Heart left ventricle (tissue), 16 donors: ENCODE measurements at regions not wholly inside any gene's neighbourhood (a gene's known extent, or its start where the extent isn't known, plus 50 kb on each side); places are given as distances from the start of the nearest gene placed in this dataset.

ENCODE experiments used
- ATAC-seq, 4 donors: fragments of 200-7000 bp; cut with Tn5 transposase; one replicate each; pipeline ENCODE4 v1.9.1; 2020 to 2022; ENCODE audit warnings: moderate library complexity in 4 of 4, mild to moderate bottlenecking in 3 of 4, moderate number of reproducible peaks in 1 of 4
- DNase-seq, 5 donors: peaks; one replicate each; pipeline ENCODE4 v3.0.0-alpha.2; 2020
- H3K27ac ChIP-seq, 12 donors: fragments of 200-600 bp; sonication (generic) in 4 of 12; one replicate each; pipeline versions ENCODE4 v1.5.0 to v1.8.0; 2016 to 2022; ENCODE audit warnings: mild to moderate bottlenecking in 2 of 12
- H3K27me3 ChIP-seq, 9 donors: fragments of 200-600 bp; sonication (generic) in 2 of 9; one replicate each; pipeline versions ENCODE4 v1.5.1 to v1.8.0; 2016 to 2022; ENCODE audit warnings: mild to moderate bottlenecking in 3 of 9
- H3K36me3 ChIP-seq, 9 donors: fragments of 200-600 bp; sonication (generic) in 2 of 9; one replicate each; pipeline versions ENCODE4 v1.5.0 to v1.8.0; 2018 to 2022; ENCODE audit warnings: mild to moderate bottlenecking in 2 of 9
- H3K4me1 ChIP-seq, 12 donors: fragments of 200-600 bp; sonication (generic) in 4 of 12; one replicate each; pipeline versions ENCODE4 v1.5.0 to v1.8.0; 2016 to 2022; ENCODE audit warnings: mild to moderate bottlenecking in 3 of 12
- H3K4me3 ChIP-seq, 12 donors: fragments of 200-600 bp; sonication (generic) in 4 of 12; one replicate each; pipeline versions ENCODE4 v1.5.0 to v1.8.0; 2017 to 2022; ENCODE audit warnings: mild to moderate bottlenecking in 9 of 12, moderate library complexity in 4 of 12
- H3K9me3 ChIP-seq, 12 donors: fragments of 200-600 bp; sonication (generic) in 4 of 12; one replicate each; pipeline versions ENCODE4 v1.5.0 to v1.8.0; 2016 to 2022; ENCODE audit warnings: mild to moderate bottlenecking in 1 of 12
- POLR2A ChIP-seq, 2 donors: fragments of 450-650 bp; IDR thresholded peaks; one replicate each; pipeline ENCODE4 v1.6.1; 2017; ENCODE audit warnings: antibody characterized with exemption in 2 of 2, mild to moderate bottlenecking in 2 of 2, moderate library complexity in 2 of 2
- WGBS, 4 donors: extraction: QIAGEN DNeasy Blood & Tissue Kit in 2 of 4; methylation state at CpG; one replicate each; pipeline versions ENCODE4 v1.1.5 to v1.1.7; 2013 to 2018; 5-methylcytosine and 5-hydroxymethylcytosine counted together
- intact Hi-C, 10 donors: fragments of 100-400 bp; cut with DNase I; formaldehyde crosslinking; loops; one replicate each; pipeline versions ENCODE4 v1.11.1 to v1.14.2; 2022
- TF ChIP-seq, protein P1 (sequence below), 12 donors: fragments of 200-600 bp; sonication (generic) in 4 of 12; IDR thresholded peaks; one replicate each; pipeline versions ENCODE4 v1.5.0 to v1.8.0; 2018 to 2022; ENCODE audit warnings: antibody characterized with exemption in 12 of 12, mild to moderate bottlenecking in 5 of 12
- donor health status: ischemic (EF 13 %, LVEDD 7.1; RV severe dilation, severe dysfunction).
- donor health status: healthy with polysubstance abuse.
- donor health status: DM: no; HTN: yes; CAD: no.
- donor health status: DM: no; HTN: no; CAD: no.
- donor health status: ischemic (EF 25% LVEDD 6.9; RV normal size, moderate dysfunction).
- donor health status: ischemic (EF 25% LVEDD 5.7; RV mildly dilated, moderate dysfunction).
- donor health status: healthy.
- donor health status: DM: yes; HTN: yes; CAD: no.
- donor health status: ischemic (EF 35%, LVEDD 5.7; RV mildly dilated, moderate dysfunction).
- donor health status: nonischemic (EF 11% LVEDD 7.7; RV severe dilation, severe dysfunction).
- donor health status: DM: yes; HTN: yes; CAD: no.
- donor health status: PGD.
- donor health status: ischemic (EF 29% LVEDD 5.4; RV normal size, mild dysfunction).
- donor health status: nonischemic (EF 23%, LVEDD 6.1; RV moderate dilation, normal function).

DNA sequence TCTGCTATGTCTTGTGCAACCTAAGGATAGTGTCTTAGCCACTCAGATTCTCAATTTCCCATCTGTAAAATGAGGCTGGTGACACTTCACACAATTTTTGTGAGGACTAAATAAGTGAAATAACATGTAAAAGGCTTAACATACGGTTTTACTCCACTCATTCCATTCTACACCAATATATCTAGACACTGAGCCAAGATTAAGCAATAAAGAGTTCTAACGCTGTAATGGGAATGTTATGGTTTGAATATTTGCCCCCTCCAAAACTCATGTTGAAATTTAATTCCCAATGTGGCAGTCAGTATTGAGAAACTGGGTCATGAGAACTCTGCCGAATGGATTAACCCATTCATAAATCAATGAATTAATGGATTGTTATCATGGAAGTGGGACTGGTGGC is 301.0 kb downstream of the HACE1 start:
- intact Hi-C loops: no loop called here
- H3K36me3 ChIP-seq: no peaks in the 10 kb centered on the region
- H3K4me1 ChIP-seq: no peaks in the 10 kb centered on the region
- no peaks in the 10 kb centered on the region for H3K27me3 ChIP-seq
- no peak for ATAC-seq
- H3K9me3 ChIP-seq: no peaks in the 10 kb centered on the region
- H3K4me3 ChIP-seq: no peak overlapping the region
- H3K27ac ChIP-seq: no peak overlapping the region
- no peak for DNase-seq
- TF ChIP-seq, protein P1, sequence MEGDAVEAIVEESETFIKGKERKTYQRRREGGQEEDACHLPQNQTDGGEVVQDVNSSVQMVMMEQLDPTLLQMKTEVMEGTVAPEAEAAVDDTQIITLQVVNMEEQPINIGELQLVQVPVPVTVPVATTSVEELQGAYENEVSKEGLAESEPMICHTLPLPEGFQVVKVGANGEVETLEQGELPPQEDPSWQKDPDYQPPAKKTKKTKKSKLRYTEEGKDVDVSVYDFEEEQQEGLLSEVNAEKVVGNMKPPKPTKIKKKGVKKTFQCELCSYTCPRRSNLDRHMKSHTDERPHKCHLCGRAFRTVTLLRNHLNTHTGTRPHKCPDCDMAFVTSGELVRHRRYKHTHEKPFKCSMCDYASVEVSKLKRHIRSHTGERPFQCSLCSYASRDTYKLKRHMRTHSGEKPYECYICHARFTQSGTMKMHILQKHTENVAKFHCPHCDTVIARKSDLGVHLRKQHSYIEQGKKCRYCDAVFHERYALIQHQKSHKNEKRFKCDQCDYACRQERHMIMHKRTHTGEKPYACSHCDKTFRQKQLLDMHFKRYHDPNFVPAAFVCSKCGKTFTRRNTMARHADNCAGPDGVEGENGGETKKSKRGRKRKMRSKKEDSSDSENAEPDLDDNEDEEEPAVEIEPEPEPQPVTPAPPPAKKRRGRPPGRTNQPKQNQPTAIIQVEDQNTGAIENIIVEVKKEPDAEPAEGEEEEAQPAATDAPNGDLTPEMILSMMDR (IDR thresholded peaks at IDR 0.05): no peak
- TF ChIP-seq POLR2A (IDR thresholded peaks at IDR 0.05): no peak
- 72 to 80% (median 77%) methylated on average over 3 of the region's 3 CpGs for WGBS, 4 donors

DNA sequence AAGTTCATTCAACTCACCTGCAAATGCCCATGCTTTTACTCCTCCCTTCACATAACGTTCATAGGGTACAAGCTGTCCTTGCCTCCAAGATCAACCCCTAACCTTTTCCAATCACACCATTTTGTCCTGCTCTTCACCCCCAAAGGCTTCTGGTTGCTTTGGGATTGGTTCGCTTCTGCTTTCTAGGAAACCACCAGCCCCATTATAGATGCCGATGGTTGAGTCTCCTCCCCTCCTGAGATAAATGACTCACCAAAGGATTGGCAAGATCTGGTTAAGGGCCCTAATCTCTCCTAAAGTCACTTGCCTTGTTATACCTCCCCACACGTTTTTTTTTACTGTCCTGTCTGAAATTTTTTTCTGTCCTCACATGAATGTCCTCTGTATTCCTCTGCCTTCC is 311.4 kb downstream of the HACE1 start:
- no peak for ATAC-seq
- H3K27me3 ChIP-seq: no peaks in the 10 kb centered on the region
- 60 to 73% (median 70%) methylated on average over 4 of the region's 4 CpGs for WGBS, 4 donors
- DNase-seq: no peak
- H3K36me3 ChIP-seq: no peaks in the 10 kb centered on the region
- H3K4me3 ChIP-seq: no peak overlapping the region
- no peaks in the 10 kb centered on the region for H3K4me1 ChIP-seq
- H3K27ac ChIP-seq: no peak overlapping the region
- no peaks in the 10 kb centered on the region for H3K9me3 ChIP-seq
- no peak for TF ChIP-seq POLR2A (IDR thresholded peaks at IDR 0.05)
- TF ChIP-seq, protein P1 (IDR thresholded peaks at IDR 0.05): no peak
- intact Hi-C loops: no loop called here

DNA sequence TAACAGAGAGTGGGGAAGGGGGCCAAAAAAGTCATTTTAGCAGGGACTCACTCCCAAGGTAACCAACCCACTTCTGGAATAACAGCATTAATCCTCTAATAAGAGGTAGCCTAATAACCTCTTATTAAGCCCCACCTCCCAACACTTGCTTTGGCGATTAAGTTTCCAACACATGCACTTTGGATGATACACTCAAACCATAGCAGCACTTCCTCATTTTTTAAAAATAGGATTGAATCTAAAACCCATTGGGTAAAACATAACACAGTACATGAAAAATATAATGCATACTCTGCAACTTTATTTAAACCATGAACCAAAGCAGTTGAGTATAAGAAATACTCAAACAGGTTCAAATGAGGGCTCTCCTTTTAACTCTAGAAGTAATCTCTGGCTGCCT is 318.3 kb downstream of the HACE1 start:
- no peak for TF ChIP-seq POLR2A (IDR thresholded peaks at IDR 0.05)
- TF ChIP-seq, protein P1 (IDR thresholded peaks at IDR 0.05): no peak
- WGBS, 4 donors: 83 to 97% (median 90%) methylated on average over 1 of the region's 1 CpG
- DNase-seq (no peak), ATAC-seq (no peak)
- H3K9me3 ChIP-seq: no peaks in the 10 kb centered on the region
- H3K27ac ChIP-seq: no peak overlapping the region
- H3K4me3 ChIP-seq: no peak overlapping the region
- H3K27me3 ChIP-seq: no peaks in the 10 kb centered on the region
- intact Hi-C loops: no loop called here
- no peaks in the 10 kb centered on the region for H3K4me1 ChIP-seq
- no peaks in the 10 kb centered on the region for H3K36me3 ChIP-seq

DNA sequence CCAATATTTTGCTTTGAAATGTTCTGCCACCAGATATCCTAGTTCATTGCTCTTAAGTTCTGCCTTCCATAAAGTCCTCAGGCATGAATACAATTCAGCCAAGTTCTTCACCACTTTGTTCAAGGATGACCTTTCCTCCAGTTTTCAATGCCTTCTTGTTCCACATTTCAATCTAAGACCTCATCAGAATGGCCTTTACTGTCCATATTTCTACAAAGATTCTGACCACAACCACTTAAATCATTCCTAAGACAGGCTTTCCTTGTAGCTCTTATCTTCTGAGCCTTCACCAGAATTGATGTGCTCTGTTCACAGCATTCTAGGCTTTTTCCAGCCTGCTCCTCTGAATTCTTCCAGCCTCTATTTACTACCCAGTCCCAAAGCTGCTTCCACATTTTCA is 319.0 kb downstream of the HACE1 start:
- no peak overlapping the region for H3K27ac ChIP-seq
- H3K27me3 ChIP-seq: no peaks in the 10 kb centered on the region
- H3K9me3 ChIP-seq: no peaks in the 10 kb centered on the region
- no peak overlapping the region for H3K4me3 ChIP-seq
- ATAC-seq (no peak), DNase-seq (no peak)
- TF ChIP-seq POLR2A (IDR thresholded peaks at IDR 0.05): no peak
- TF ChIP-seq, protein P1 (IDR thresholded peaks at IDR 0.05): no peak
- H3K4me1 ChIP-seq: no peaks in the 10 kb centered on the region
- no peaks in the 10 kb centered on the region for H3K36me3 ChIP-seq
- intact Hi-C loops: no loop called here
